Breast epithelium (tissue), 3 donors: ENCODE measurements at regions not wholly inside any gene's neighbourhood (a gene's known extent, or its start where the extent isn't known, plus 50 kb on each side); places are given as distances from the start of the nearest gene placed in this dataset.

Experiments used
- CTCF ChIP-seq, 3 donors: fragments of 450-650 bp; IDR thresholded peaks; one replicate each; pipeline ENCODE4 v1.5.1; 2016 to 2017; ENCODE audit warnings: antibody characterized with exemption in 3 of 3, mild to moderate bottlenecking in 3 of 3, moderate library complexity in 3 of 3
- POLR2A ChIP-seq: fragments of 450-650 bp; IDR thresholded peaks from one replicate; pipeline ENCODE4 v1.6.1; 2016; ENCODE audit warnings: antibody characterized with exemption, mild to moderate bottlenecking, moderate library complexity
- POLR2AphosphoS5 ChIP-seq, 3 donors: sonication (generic); formaldehyde crosslinking; IDR thresholded peaks; one replicate each; pipeline ENCODE4 v1.6.1; 2017; ENCODE audit warnings: antibody characterized with exemption in 3 of 3

GRCh38 chr20:16939051-16939450, 190.9 kb downstream of the OTOR start:
- no peak for TF ChIP-seq POLR2A
- no peak for TF ChIP-seq CTCF (IDR thresholded peaks at IDR 0.05)
- TF ChIP-seq POLR2AphosphoS5 (IDR thresholded peaks at IDR 0.05): no peak
